Stomach (tissue), 8 donors: ENCODE measurements at regions not wholly inside any gene's neighbourhood (a gene's known extent, or its start where the extent isn't known, plus 50 kb on each side); places are given as distances from the start of the nearest gene placed in this dataset.

Experiments
- DNase-seq, 2 donors: peaks; one replicate each; pipeline versions ENCODE4 v3.0.0 to v3.0.0-alpha.2; 2013 to 2019
- H3K27ac ChIP-seq, 5 donors: fragments of 200-600 bp in 4 of 5; sonication (generic) in 4 of 5; one replicate each; pipeline ENCODE4 v1.5.1; 2013 to 2019; ENCODE audit warnings: mild to moderate bottlenecking in 1 of 5, moderate library complexity in 1 of 5
- H3K27me3 ChIP-seq, 3 donors: fragments of 200-600 bp; sonication (generic); one replicate each; pipeline ENCODE4 v1.5.1; 2017 to 2019; ENCODE audit warnings: mixed run types in 1 of 3
- H3K36me3 ChIP-seq, 4 donors: fragments of 200-600 bp; sonication (generic); 1 replicate in 3 of 4; 2 replicates in 1 of 4; pipeline ENCODE4 v1.5.1; 2016 to 2019
- H3K4me1 ChIP-seq, 4 donors: fragments of 200-600 bp; sonication (generic); one replicate each; pipeline ENCODE4 v1.5.1; 2016 to 2019
- H3K4me3 ChIP-seq, 4 donors: fragments of 200-600 bp; sonication (generic) in 3 of 4; one replicate each; pipeline ENCODE4 v1.5.1; 2016 to 2019; ENCODE audit warnings: mild to moderate bottlenecking in 1 of 4
- H3K9me3 ChIP-seq, 4 donors: fragments of 200-600 bp; sonication (generic); one replicate each; pipeline ENCODE4 v1.5.1; 2016 to 2019
- EP300 ChIP-seq: sonication (generic); formaldehyde crosslinking; IDR thresholded peaks from one replicate; pipeline ENCODE4 v1.6.1; 2017; ENCODE audit warnings: antibody characterized with exemption
- POLR2A ChIP-seq, 4 donors: fragments of 450-650 bp; IDR thresholded peaks; one replicate each; pipeline ENCODE4 v1.6.1; 2016; ENCODE audit warnings: antibody characterized with exemption in 4 of 4, control low read depth in 2 of 4, mild to moderate bottlenecking in 1 of 4, moderate library complexity in 1 of 4
- POLR2AphosphoS5 ChIP-seq, 3 donors: sonication (generic); formaldehyde crosslinking; IDR thresholded peaks; one replicate each; pipeline ENCODE4 v1.6.1; 2016; ENCODE audit warnings: antibody characterized with exemption in 3 of 3
- WGBS, 5 donors: extraction: QIAGEN DNeasy Blood & Tissue Kit in 3 of 5; methylation state at CpG; one replicate each; pipeline versions ENCODE4 v1.1.5 to v1.1.7; 2013 to 2018; 5-methylcytosine and 5-hydroxymethylcytosine counted together
- intact Hi-C: fragments of 100-400 bp; cut with DNase I; formaldehyde crosslinking; loops from one replicate; pipeline ENCODE4 v1.15.1; 2023; ENCODE audit warnings: low total_unique reads
- TF ChIP-seq, protein P1 (sequence below), 7 experiments: fragments of 450-650 bp in 4 of 7; fragments of 200-600 bp in 3 of 7; sonication (generic) in 3 of 7; IDR thresholded peaks; one replicate each; pipeline ENCODE4 v1.5.1; 2016 to 2019; ENCODE audit warnings: antibody characterized with exemption in 7 of 7, control low read depth in 2 of 7, mild to moderate bottlenecking in 1 of 7
- donor health status: healthy with polysubstance abuse.
- donor health status: Bipolar disorder and iron deficiency.
- donor health status: healthy.

DNA sequence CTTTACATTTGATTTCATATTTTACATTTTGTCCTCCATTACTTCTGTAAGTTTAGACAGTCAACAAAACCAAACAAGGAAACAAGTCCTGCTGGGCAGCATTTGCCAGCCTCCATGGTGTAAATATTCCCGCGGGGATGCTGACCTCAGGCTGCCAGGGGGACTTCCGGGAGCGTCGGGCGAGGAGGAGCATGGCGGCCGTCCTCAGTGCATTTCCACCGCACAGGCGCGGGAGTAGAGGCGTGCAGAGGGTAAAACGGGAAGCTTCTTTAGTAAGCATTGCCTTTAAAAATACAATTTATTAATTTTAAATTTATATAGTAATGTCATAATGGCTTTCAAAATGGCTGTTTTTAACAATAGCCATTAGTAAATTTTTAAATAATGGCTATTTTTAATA lies 385.3 kb upstream of the IRX4 start:
- H3K36me3 ChIP-seq = no peaks in the 10 kb centered on the region
- TF ChIP-seq EP300 (no peak), POLR2AphosphoS5 (IDR thresholded peaks at IDR 0.05) (no peak), POLR2A (IDR thresholded peaks at IDR 0.05) (no peak)
- TF ChIP-seq, protein P1, sequence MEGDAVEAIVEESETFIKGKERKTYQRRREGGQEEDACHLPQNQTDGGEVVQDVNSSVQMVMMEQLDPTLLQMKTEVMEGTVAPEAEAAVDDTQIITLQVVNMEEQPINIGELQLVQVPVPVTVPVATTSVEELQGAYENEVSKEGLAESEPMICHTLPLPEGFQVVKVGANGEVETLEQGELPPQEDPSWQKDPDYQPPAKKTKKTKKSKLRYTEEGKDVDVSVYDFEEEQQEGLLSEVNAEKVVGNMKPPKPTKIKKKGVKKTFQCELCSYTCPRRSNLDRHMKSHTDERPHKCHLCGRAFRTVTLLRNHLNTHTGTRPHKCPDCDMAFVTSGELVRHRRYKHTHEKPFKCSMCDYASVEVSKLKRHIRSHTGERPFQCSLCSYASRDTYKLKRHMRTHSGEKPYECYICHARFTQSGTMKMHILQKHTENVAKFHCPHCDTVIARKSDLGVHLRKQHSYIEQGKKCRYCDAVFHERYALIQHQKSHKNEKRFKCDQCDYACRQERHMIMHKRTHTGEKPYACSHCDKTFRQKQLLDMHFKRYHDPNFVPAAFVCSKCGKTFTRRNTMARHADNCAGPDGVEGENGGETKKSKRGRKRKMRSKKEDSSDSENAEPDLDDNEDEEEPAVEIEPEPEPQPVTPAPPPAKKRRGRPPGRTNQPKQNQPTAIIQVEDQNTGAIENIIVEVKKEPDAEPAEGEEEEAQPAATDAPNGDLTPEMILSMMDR (IDR thresholded peaks at IDR 0.05) = no peak
- 92 to 97% (median 94%) methylated on average over 13 of the region's 13 CpGs for WGBS, 5 donors
- no peak overlapping the region for H3K4me3 ChIP-seq
- H3K4me1 ChIP-seq = no peaks in the 10 kb centered on the region
- no peak overlapping the region for H3K27ac ChIP-seq
- intact Hi-C loops = no loop called here
- peaks cover 0 to 24% (median 0%) of the 10 kb centered on the region in 3 donors for H3K27me3 ChIP-seq
- no peak for DNase-seq
- H3K9me3 ChIP-seq = no peaks in the 10 kb centered on the region

DNA sequence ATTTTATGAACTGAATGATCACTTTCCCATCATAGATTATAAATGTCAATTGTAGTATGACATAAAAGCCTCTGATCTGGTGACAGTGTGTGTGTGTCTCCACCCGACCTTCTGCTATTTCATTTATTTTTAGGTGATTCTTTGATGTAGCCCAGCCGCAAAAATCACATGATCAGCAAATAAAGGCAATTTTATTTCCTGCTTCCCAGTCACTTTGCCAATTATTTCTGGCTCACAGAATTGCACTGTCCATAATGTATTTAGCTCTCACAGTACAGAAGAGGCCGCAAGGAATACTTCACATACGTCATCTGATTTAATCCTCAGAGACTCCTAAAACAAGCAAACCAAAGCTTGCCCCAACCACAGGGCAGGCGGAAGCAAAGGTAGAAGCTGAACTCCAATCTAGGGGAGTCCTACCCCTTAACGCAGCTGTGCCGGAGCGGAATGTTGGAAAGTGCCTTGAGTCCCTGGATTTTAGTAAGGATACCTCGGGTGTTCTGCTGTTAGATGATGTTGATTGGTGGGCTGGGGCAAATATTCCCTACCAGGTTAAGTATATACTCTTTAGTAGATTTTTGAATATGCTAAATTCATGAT lies 384.0 kb upstream of the IRX4 start:
- Histone ChIP-seq H3K4me3 (no peak overlapping the region), H3K27ac (no peak overlapping the region), H3K36me3 (no peaks in the 10 kb centered on the region), H3K4me1 (no peaks in the 10 kb centered on the region), H3K9me3 (no peaks in the 10 kb centered on the region), H3K27me3 (peaks cover 0 to 19% (median 0%) of the 10 kb centered on the region in 3 donors)
- TF ChIP-seq POLR2AphosphoS5 (IDR thresholded peaks at IDR 0.05) (no peak), POLR2A (IDR thresholded peaks at IDR 0.05) (no peak)
- intact Hi-C loops = no loop called here
- DNase-seq = no peak
- 62 to 70% (median 66%) methylated on average over 9 of the region's 9 CpGs for WGBS, 5 donors

DNA sequence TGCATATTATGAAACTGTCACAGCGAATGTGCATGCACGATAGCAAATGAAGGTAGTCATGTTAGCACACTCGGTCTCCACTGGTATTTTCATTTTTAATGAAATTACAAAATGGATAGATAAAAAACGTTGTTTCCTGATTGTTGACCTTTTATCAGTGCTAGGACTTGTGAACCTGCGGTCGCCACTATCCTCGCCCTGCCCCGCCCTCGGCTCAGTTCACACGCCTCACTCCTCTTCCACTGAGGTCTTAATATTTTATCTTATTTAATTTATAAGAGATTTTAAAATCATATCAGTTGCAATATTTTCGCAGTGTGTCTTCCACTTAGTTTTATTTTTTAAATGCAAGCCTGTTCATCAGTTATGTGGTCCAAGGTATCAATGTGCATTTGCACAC lies 382.6 kb upstream of the IRX4 start:
- TF ChIP-seq POLR2AphosphoS5 (IDR thresholded peaks at IDR 0.05) = no peak
- no peak for TF ChIP-seq POLR2A (IDR thresholded peaks at IDR 0.05)
- TF ChIP-seq, protein P1 (IDR thresholded peaks at IDR 0.05) = no peak
- no peak for TF ChIP-seq EP300
- Histone ChIP-seq H3K36me3 (no peaks in the 10 kb centered on the region), H3K9me3 (no peaks in the 10 kb centered on the region), H3K27me3 (peaks cover 0 to 14% (median 0%) of the 10 kb centered on the region in 3 donors), H3K4me3 (no peak overlapping the region), H3K27ac (no peak overlapping the region), H3K4me1 (no peaks in the 10 kb centered on the region)
- WGBS, 5 donors = 58 to 74% (median 68%) methylated on average over 11 of the region's 11 CpGs
- DNase-seq = no peak
- intact Hi-C loops = no loop called here

DNA sequence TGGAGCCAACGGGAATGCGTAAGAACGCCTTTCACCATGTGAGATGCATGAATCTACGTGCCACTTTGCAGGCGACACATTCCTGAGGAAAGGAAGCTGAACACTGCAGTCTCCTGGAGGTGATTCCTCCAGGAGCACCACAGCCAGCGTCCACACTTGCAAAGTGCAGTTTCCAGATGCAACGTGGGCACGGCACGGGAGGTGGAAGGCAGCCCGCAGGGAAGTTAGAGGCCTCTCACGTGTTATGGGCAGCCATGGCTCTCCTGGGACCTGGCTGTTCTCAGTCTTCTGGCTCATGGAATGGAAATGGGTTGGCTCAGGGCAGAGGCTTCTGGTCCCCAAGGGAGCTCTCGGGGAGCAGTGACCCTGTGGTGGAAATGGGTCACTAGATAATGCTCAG lies 381.0 kb upstream of the IRX4 start:
- intact Hi-C loops = no loop called here
- Histone ChIP-seq H3K27ac (no peak overlapping the region), H3K4me1 (no peaks in the 10 kb centered on the region), H3K4me3 (no peak overlapping the region), H3K36me3 (no peaks in the 10 kb centered on the region), H3K9me3 (no peaks in the 10 kb centered on the region), H3K27me3 (peaks cover 0 to 5% (median 0%) of the 10 kb centered on the region in 3 donors)
- DNase-seq = no peak
- WGBS, 5 donors = 79 to 87% (median 86%) methylated on average over 12 of the region's 12 CpGs
- TF ChIP-seq POLR2AphosphoS5 (IDR thresholded peaks at IDR 0.05) = no peak
- TF ChIP-seq EP300 = no peak
- no peak for TF ChIP-seq POLR2A (IDR thresholded peaks at IDR 0.05)
- TF ChIP-seq, protein P1 (IDR thresholded peaks at IDR 0.05) = no peak

DNA sequence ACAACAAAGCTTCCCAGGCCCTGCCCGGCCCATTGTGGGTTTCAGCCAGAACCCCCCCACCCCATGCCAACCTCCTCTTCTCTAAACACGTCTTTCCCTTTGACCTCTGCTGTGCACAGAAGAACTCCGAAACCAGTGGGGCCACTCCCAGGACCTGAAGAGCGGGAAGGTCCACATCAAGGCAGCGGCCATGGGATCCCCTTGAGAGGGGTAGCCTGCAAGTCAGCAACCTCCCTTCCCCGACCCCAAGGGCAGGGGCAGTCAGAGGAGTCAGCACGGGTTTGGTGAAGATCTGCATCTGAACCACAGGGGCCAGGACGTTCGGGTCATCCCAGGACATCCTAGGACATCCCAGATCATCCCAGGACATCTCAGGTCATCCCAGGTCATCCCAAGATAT lies 379.9 kb upstream of the IRX4 start:
- intact Hi-C loops = no loop called here
- H3K27me3 ChIP-seq = peaks cover 0 to 5% (median 0%) of the 10 kb centered on the region in 3 donors
- no peak overlapping the region for H3K4me3 ChIP-seq
- WGBS, 5 donors = 59 to 77% (median 66%) methylated on average over 8 to 9 of the region's 9 CpGs
- H3K9me3 ChIP-seq = no peaks in the 10 kb centered on the region
- DNase-seq = peak in 1 of 2 donors; percentile 18
- TF ChIP-seq POLR2AphosphoS5 (IDR thresholded peaks at IDR 0.05) (no peak), POLR2A (IDR thresholded peaks at IDR 0.05) (no peak), EP300 (no peak)
- TF ChIP-seq, protein P1 (IDR thresholded peaks at IDR 0.05) = no peak
- H3K36me3 ChIP-seq = no peaks in the 10 kb centered on the region
- no peaks in the 10 kb centered on the region for H3K4me1 ChIP-seq
- H3K27ac ChIP-seq = no peak overlapping the region
